Cerebellar cortex (tissue), 1 donor: ENCODE measurements at regions not wholly inside any gene's neighbourhood (a gene's known extent, or its start where the extent isn't known, plus 50 kb on each side); places are given as distances from the start of the nearest gene placed in this dataset.

Experiments used
- DNase-seq: peaks from one replicate; pipeline ENCODE4 v3.0.0-alpha.2; 2015; ENCODE audit warnings: low spot score

- peak; percentile 75 for DNase-seq
Observed at GRCh38 chr2:240341064-240341463, 94.4 kb upstream of the GPC1 start.

GRCh38 chr2:240343548-240343947 is 91.9 kb upstream of the GPC1 start:
- DNase-seq, result no peak

- DNase-seq, result no peak
Observed at GRCh38 chr2:240344904-240345303, 90.6 kb upstream of the GPC1 start.

GRCh38 chr2:240346015-240346752 is 89.3 kb upstream of the GPC1 start:
- no peak for DNase-seq

GRCh38 chr2:240346753-240347372 is 88.6 kb upstream of the GPC1 start:
- no peak for DNase-seq

GRCh38 chr2:240347373-240347940 is 88.0 kb upstream of the GPC1 start:
- DNase-seq, result no peak

- peak; percentile 46 for DNase-seq
Observed at GRCh38 chr2:240347949-240348500, 87.4 kb upstream of the GPC1 start.

- no peak for DNase-seq
Observed at GRCh38 chr2:240348522-240348921, 86.9 kb upstream of the GPC1 start.

- DNase-seq, result no peak
Observed at GRCh38 chr2:240349133-240350005, 86.1 kb upstream of the GPC1 start.

GRCh38 chr2:240350006-240350355 is 85.5 kb upstream of the GPC1 start:
- DNase-seq, result no peak

GRCh38 chr2:240350696-240351087 is 84.8 kb upstream of the GPC1 start:
- DNase-seq, result no peak

GRCh38 chr2:240351088-240351741 is 84.2 kb upstream of the GPC1 start:
- DNase-seq, result no peak

- peak; percentile 72 for DNase-seq
Observed at GRCh38 chr2:240351826-240352426, 83.5 kb upstream of the GPC1 start.

GRCh38 chr2:240353086-240353798 is 82.2 kb upstream of the GPC1 start:
- peak; percentile 70 for DNase-seq

- DNase-seq, result no peak
Observed at GRCh38 chr2:240353944-240354343, 81.5 kb upstream of the GPC1 start.

- DNase-seq, result no peak
Observed at GRCh38 chr2:240355001-240355891, 80.2 kb upstream of the GPC1 start.

- DNase-seq, result no peak
Observed at GRCh38 chr2:240355962-240356361, 79.5 kb upstream of the GPC1 start.

- no peak for DNase-seq
Observed at GRCh38 chr2:240356700-240357640, 78.5 kb upstream of the GPC1 start.

- no peak for DNase-seq
Observed at GRCh38 chr2:240357641-240358012, 77.8 kb upstream of the GPC1 start.
